B cell (primary cell): ENCODE measurements at regions not wholly inside any gene's neighbourhood (a gene's known extent, or its start where the extent isn't known, plus 50 kb on each side); places are given as distances from the start of the nearest gene placed in this dataset.

Experiments used
- CTCF ChIP-seq: fragments of 200-600 bp; IDR thresholded peaks from one replicate; pipeline ENCODE4 v1.8.0; 2022; ENCODE audit warnings: antibody characterized with exemption, mild to moderate bottlenecking
- EZH2 ChIP-seq: IDR thresholded peaks from 2 replicates; pipeline ENCODE4 v1.6.1; 2012; ENCODE audit warnings: borderline replicate concordance, low read depth, mild to moderate bottlenecking, moderate library complexity, low read length; ENCODE audit not compliant: insufficient read depth, poor library complexity, severe bottlenecking

DNA sequence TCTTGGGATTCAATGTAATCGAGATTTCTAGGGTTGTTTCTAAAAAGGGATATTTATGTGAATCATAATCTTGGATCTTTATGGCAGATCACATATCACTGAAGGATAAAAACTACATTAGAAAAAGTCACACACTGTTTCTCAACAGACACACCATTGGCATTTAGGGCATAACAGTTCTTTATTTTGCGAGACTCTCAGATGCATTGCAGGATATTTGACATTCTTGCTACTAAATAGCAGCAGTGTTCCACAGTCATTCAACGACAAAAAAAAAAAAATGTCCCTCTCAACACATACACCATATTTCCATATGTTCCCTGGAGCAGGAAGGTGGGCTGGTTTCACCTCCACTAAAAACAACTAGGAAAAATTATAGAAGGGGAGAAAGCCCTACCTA lies 243.4 kb upstream of the PCDH18 start:
- TF ChIP-seq CTCF (no peak), EZH2 (no peak)
